OCI-LY1 (cell line): ENCODE measurements at regions not wholly inside any gene's neighbourhood (a gene's known extent, or its start where the extent isn't known, plus 50 kb on each side); places are given as distances from the start of the nearest gene placed in this dataset.

Source experiments
- H2AFZ ChIP-seq: fragments of 200-600 bp; sonication (generic), shearing (Covaris generic); 2 replicates; pipeline ENCODE4 v1.6.0; 2014; ENCODE audit warnings: antibody characterized with exemption, mild to moderate bottlenecking, low read length
- H3F3A ChIP-seq: fragments of 200-600 bp; sonication (generic), shearing (Covaris generic); 2 replicates; pipeline ENCODE4 v1.6.0; 2014; ENCODE audit warnings: mild to moderate bottlenecking, antibody characterized with exemption, low read length, moderate library complexity; ENCODE audit not compliant: insufficient read depth
- H3K27ac ChIP-seq: fragments of 200-600 bp; sonication (generic); 2 replicates; pipeline ENCODE4 v1.5.1; 2014; ENCODE audit warnings: low read length, mixed run types, mild to moderate bottlenecking, low read depth; ENCODE audit not compliant: poor library complexity, severe bottlenecking
- H3K27me3 ChIP-seq: fragments of 200-600 bp; sonication (generic); 2 replicates; pipeline ENCODE4 v1.6.0; 2014; ENCODE audit warnings: antibody characterized with exemption, mild to moderate bottlenecking, low read length, moderate library complexity; ENCODE audit not compliant: insufficient read depth
- H3K36me3 ChIP-seq: fragments of 200-600 bp; sonication (generic); 2 replicates; pipeline ENCODE4 v1.6.1; 2014; ENCODE audit warnings: mild to moderate bottlenecking, antibody characterized with exemption, low read length, moderate library complexity, mixed read lengths; ENCODE audit not compliant: insufficient read depth
- H3K4me1 ChIP-seq: fragments of 200-600 bp; sonication (generic); 2 replicates; pipeline ENCODE4 v1.5.1; 2014; ENCODE audit warnings: mild to moderate bottlenecking, low read length, moderate library complexity; ENCODE audit not compliant: insufficient read depth, severe bottlenecking
- H3K4me2 ChIP-seq: fragments of 200-600 bp; sonication (generic), shearing (Covaris generic); 2 replicates; pipeline ENCODE4 v1.6.1; 2014; ENCODE audit warnings: low read length
- H3K4me3 ChIP-seq: fragments of 200-600 bp; sonication (generic); 2 replicates; pipeline ENCODE4 v1.5.1; 2014; ENCODE audit warnings: low read length, low read depth, mild to moderate bottlenecking, mixed read lengths; ENCODE audit not compliant: poor library complexity, severe bottlenecking
- H3K79me2 ChIP-seq: fragments of 200-600 bp; shearing (Covaris generic); 2 replicates; pipeline ENCODE4 v1.6.1; 2016; ENCODE audit warnings: mixed run types, low read length, mixed read lengths; ENCODE audit not compliant: insufficient read depth
- H3K9ac ChIP-seq: fragments of 200-600 bp; sonication (generic), shearing (Covaris generic); 2 replicates; pipeline ENCODE4 v1.6.1; 2014; ENCODE audit warnings: mild to moderate bottlenecking, low read length, mixed read lengths
- H3K9me2 ChIP-seq: fragments of 200-600 bp; sonication (generic), shearing (Covaris generic); 2 replicates; pipeline ENCODE4 v1.6.1; 2014; ENCODE audit warnings: low read depth, mild to moderate bottlenecking, low read length, mixed read lengths
- H3K9me3 ChIP-seq: fragments of 200-600 bp; shearing (Covaris generic); 2 replicates; pipeline ENCODE4 v1.6.1; 2014; ENCODE audit warnings: low read length, mixed read lengths
- H4K20me1 ChIP-seq: fragments of 200-600 bp; sonication (generic), shearing (Covaris generic); 2 replicates; pipeline ENCODE4 v1.6.0; 2016; ENCODE audit warnings: mild to moderate bottlenecking, low read length; ENCODE audit not compliant: insufficient read depth
- CTCF ChIP-seq: fragments of 200-600 bp; sonication (generic), shearing (Covaris generic); IDR thresholded peaks from 2 replicates; pipeline ENCODE4 v1.5.1; 2017; ENCODE audit warnings: mild to moderate bottlenecking, antibody characterized with exemption, low read length, moderate library complexity, mixed read lengths
- EZH2 ChIP-seq: fragments of 200-600 bp; sonication (generic), shearing (Covaris generic); IDR thresholded peaks from 2 replicates; pipeline ENCODE4 v1.8.0; 2017; ENCODE audit warnings: borderline replicate concordance, mixed run types, mild to moderate bottlenecking, antibody characterized with exemption, low read length, moderate library complexity, mixed read lengths

GRCh38 chr7:118330388-118330787, 105.9 kb downstream of the ANKRD7 start:
- H4K20me1 ChIP-seq = no peaks in the 10 kb centered on the region
- H3K36me3 ChIP-seq = no peaks in the 10 kb centered on the region
- H3K4me3 ChIP-seq = no peak overlapping the region
- TF ChIP-seq EZH2 (no peak), CTCF (no peak)
- no peaks in the 10 kb centered on the region for H3K79me2 ChIP-seq
- no peak overlapping the region for H3K4me2 ChIP-seq
- no peaks in the 10 kb centered on the region for H3F3A ChIP-seq
- H3K9me3 ChIP-seq = no peaks in the 10 kb centered on the region
- H3K27me3 ChIP-seq = no peaks in the 10 kb centered on the region
- no peaks in the 10 kb centered on the region for H3K9me2 ChIP-seq
- H3K27ac ChIP-seq = no peak overlapping the region
- no peaks in the 10 kb centered on the region for H3K4me1 ChIP-seq
- H3K9ac ChIP-seq = no peak overlapping the region
- H2AFZ ChIP-seq = no peak overlapping the region

GRCh38 chr7:118346748-118347147, 122.2 kb downstream of the ANKRD7 start:
- H3K27me3 ChIP-seq = no peaks in the 10 kb centered on the region
- no peak overlapping the region for H3K9ac ChIP-seq
- H3K4me2 ChIP-seq = no peak overlapping the region
- peaks cover 5% of the 10 kb centered on the region; the same call in 1 of the 2 replicates for H4K20me1 ChIP-seq
- TF ChIP-seq CTCF (no peak), EZH2 (no peak)
- no peaks in the 10 kb centered on the region for H3K9me2 ChIP-seq
- H3K79me2 ChIP-seq = no peaks in the 10 kb centered on the region
- peaks cover 8% of the 10 kb centered on the region for H3K4me1 ChIP-seq
- H3K9me3 ChIP-seq = no peaks in the 10 kb centered on the region
- H3K4me3 ChIP-seq = no peak overlapping the region
- H2AFZ ChIP-seq = no peak overlapping the region
- H3K27ac ChIP-seq = no peak overlapping the region
- H3K36me3 ChIP-seq = no peaks in the 10 kb centered on the region
- H3F3A ChIP-seq = no peaks in the 10 kb centered on the region

- H3K79me2 ChIP-seq = no peaks in the 10 kb centered on the region
- H3K27me3 ChIP-seq = no peaks in the 10 kb centered on the region
- H4K20me1 ChIP-seq = peaks cover 5% of the 10 kb centered on the region; the same call in 1 of the 2 replicates
- no peaks in the 10 kb centered on the region for H3K9me3 ChIP-seq
- H3K4me3 ChIP-seq = no peak overlapping the region
- no peak overlapping the region for H3K27ac ChIP-seq
- H3K9ac ChIP-seq = no peak overlapping the region
- no peaks in the 10 kb centered on the region for H3F3A ChIP-seq
- no peak overlapping the region for H3K4me2 ChIP-seq
- no peaks in the 10 kb centered on the region for H3K36me3 ChIP-seq
- no peak overlapping the region for H2AFZ ChIP-seq
- no peak for TF ChIP-seq EZH2
- no peak for TF ChIP-seq CTCF
- peaks cover 8% of the 10 kb centered on the region for H3K4me1 ChIP-seq
- H3K9me2 ChIP-seq = no peaks in the 10 kb centered on the region
These were observed 125.1 kb downstream of the ANKRD7 start for GRCh38 chr7:118349604-118350003.
